Upper lobe of left lung (tissue), 6 donors: ENCODE measurements at regions not wholly inside any gene's neighbourhood (a gene's known extent, or its start where the extent isn't known, plus 50 kb on each side); places are given as distances from the start of the nearest gene placed in this dataset.

Experiments used
- ATAC-seq, 2 donors: fragments of 200-7000 bp; cut with Tn5 transposase; one replicate each; pipeline ENCODE4 v1.9.1; 2022; ENCODE audit warnings: mild to moderate bottlenecking in 2 of 2, moderate library complexity in 2 of 2; ENCODE audit not compliant: low FRiP score in 2 of 2
- DNase-seq, 2 donors: peaks; one replicate each; pipeline ENCODE4 v3.0.0-alpha.2; 2019 to 2020
- H3K27ac ChIP-seq, 4 donors: fragments of 200-600 bp; sonication (generic); one replicate each; pipeline ENCODE4 v1.5.1; 2016 to 2019
- H3K27me3 ChIP-seq, 4 donors: fragments of 200-600 bp; sonication (generic); one replicate each; pipeline ENCODE4 v1.5.1; 2017 to 2019
- H3K36me3 ChIP-seq, 4 donors: fragments of 200-600 bp; sonication (generic); one replicate each; pipeline ENCODE4 v1.5.1; 2016 to 2019
- H3K4me1 ChIP-seq, 4 donors: fragments of 200-600 bp; sonication (generic); one replicate each; pipeline ENCODE4 v1.5.1; 2018 to 2019
- H3K4me3 ChIP-seq, 4 donors: fragments of 200-600 bp; sonication (generic); one replicate each; pipeline ENCODE4 v1.5.1; 2017 to 2019; ENCODE audit warnings: mild to moderate bottlenecking in 2 of 4, moderate library complexity in 1 of 4
- H3K9me3 ChIP-seq, 4 donors: fragments of 200-600 bp; sonication (generic); one replicate each; pipeline ENCODE4 v1.5.1; 2018 to 2019
- CTCF ChIP-seq, 6 experiments: fragments of 450-650 bp in 4 of 6; fragments of 200-600 bp in 2 of 6; sonication (generic) in 2 of 6; IDR thresholded peaks; one replicate each; pipeline ENCODE4 v1.5.1; 2016 to 2019; ENCODE audit warnings: antibody characterized with exemption in 6 of 6
- EP300 ChIP-seq, 4 donors: sonication (generic); formaldehyde crosslinking; IDR thresholded peaks; one replicate each; pipeline ENCODE4 v1.5.1; 2017; ENCODE audit warnings: antibody characterized with exemption in 4 of 4, control low read depth in 2 of 4
- POLR2A ChIP-seq, 4 donors: fragments of 450-650 bp; IDR thresholded peaks; one replicate each; pipeline ENCODE4 v1.5.1; 2016 to 2017; ENCODE audit warnings: antibody characterized with exemption in 4 of 4, mild to moderate bottlenecking in 2 of 4
- POLR2AphosphoS5 ChIP-seq, 2 donors: sonication (generic); formaldehyde crosslinking; IDR thresholded peaks; one replicate each; pipeline ENCODE4 v1.5.1; 2017; ENCODE audit warnings: antibody characterized with exemption in 2 of 2
- WGBS, 2 donors: methylation state at CpG; one replicate each; pipeline ENCODE4 v1.1.5; 2017 to 2018; 5-methylcytosine and 5-hydroxymethylcytosine counted together
- donor health status: DM: no; HTN: no; CAD: no; lungs with moderate emphysema.
- donor health status: DM: no; HTN: yes; CAD: no; lungs with severe emphysema.

- H3K27ac ChIP-seq = no peak overlapping the region
- ATAC-seq (no peak), DNase-seq (no peak)
- H3K36me3 ChIP-seq = no peaks in the 10 kb centered on the region
- WGBS, 2 donors = 14 to 26% methylated on average over 2 of the region's 2 CpGs
- H3K27me3 ChIP-seq = no peaks in the 10 kb centered on the region
- H3K9me3 ChIP-seq = no peaks in the 10 kb centered on the region
- H3K4me1 ChIP-seq = no peaks in the 10 kb centered on the region
- no peak overlapping the region for H3K4me3 ChIP-seq
- TF ChIP-seq POLR2AphosphoS5 (IDR thresholded peaks at IDR 0.05) (no peak), CTCF (IDR thresholded peaks at IDR 0.05) (no peak), EP300 (IDR thresholded peaks at IDR 0.05) (no peak), POLR2A (IDR thresholded peaks at IDR 0.05) (no peak)
Measured at GRCh38 chr18:43525169-43525568, 247.9 kb upstream of the SYT4 start.

- 27 to 54% methylated on average over 2 of the region's 2 CpGs for WGBS, 2 donors
- H3K9me3 ChIP-seq = no peaks in the 10 kb centered on the region
- no peaks in the 10 kb centered on the region for H3K27me3 ChIP-seq
- TF ChIP-seq POLR2AphosphoS5 (IDR thresholded peaks at IDR 0.05) = no peak
- no peak for TF ChIP-seq POLR2A (IDR thresholded peaks at IDR 0.05)
- no peak for TF ChIP-seq EP300 (IDR thresholded peaks at IDR 0.05)
- TF ChIP-seq CTCF (IDR thresholded peaks at IDR 0.05) = no peak
- ATAC-seq (no peak), DNase-seq (no peak)
- H3K4me1 ChIP-seq = no peaks in the 10 kb centered on the region
- H3K27ac ChIP-seq = no peak overlapping the region
- no peak overlapping the region for H3K4me3 ChIP-seq
- H3K36me3 ChIP-seq = no peaks in the 10 kb centered on the region
Measured at GRCh38 chr18:43526426-43527145, 249.3 kb upstream of the SYT4 start.

GRCh38 chr18:43531438-43531837 is 254.1 kb upstream of the SYT4 start:
- ATAC-seq (no peak), DNase-seq (no peak)
- H3K4me3 ChIP-seq = no peak overlapping the region
- TF ChIP-seq POLR2A (IDR thresholded peaks at IDR 0.05) (no peak), EP300 (IDR thresholded peaks at IDR 0.05) (no peak), POLR2AphosphoS5 (IDR thresholded peaks at IDR 0.05) (no peak), CTCF (IDR thresholded peaks at IDR 0.05) (no peak)
- no peak overlapping the region for H3K27ac ChIP-seq
- H3K36me3 ChIP-seq = no peaks in the 10 kb centered on the region
- no peaks in the 10 kb centered on the region for H3K27me3 ChIP-seq
- 93 to 96% methylated on average over 3 of the region's 3 CpGs for WGBS, 2 donors
- H3K4me1 ChIP-seq = no peaks in the 10 kb centered on the region
- H3K9me3 ChIP-seq = no peaks in the 10 kb centered on the region

GRCh38 chr18:43533371-43533770 is 256.1 kb upstream of the SYT4 start:
- TF ChIP-seq CTCF (IDR thresholded peaks at IDR 0.05) (no peak), EP300 (IDR thresholded peaks at IDR 0.05) (no peak), POLR2AphosphoS5 (IDR thresholded peaks at IDR 0.05) (no peak), POLR2A (IDR thresholded peaks at IDR 0.05) (no peak)
- WGBS, 2 donors = 86 to 92% methylated on average over 1 of the region's 1 CpG
- no peaks in the 10 kb centered on the region for H3K27me3 ChIP-seq

GRCh38 chr18:43534511-43534910 is 257.2 kb upstream of the SYT4 start:
- 60 to 66% methylated on average over 2 of the region's 2 CpGs for WGBS, 2 donors
- H3K27ac ChIP-seq = no peak overlapping the region
- H3K27me3 ChIP-seq = no peaks in the 10 kb centered on the region
- TF ChIP-seq EP300 (IDR thresholded peaks at IDR 0.05) (no peak), POLR2A (IDR thresholded peaks at IDR 0.05) (no peak), CTCF (IDR thresholded peaks at IDR 0.05) (no peak), POLR2AphosphoS5 (IDR thresholded peaks at IDR 0.05) (no peak)
- no peak for DNase-seq
- H3K9me3 ChIP-seq = no peaks in the 10 kb centered on the region
- no peaks in the 10 kb centered on the region for H3K4me1 ChIP-seq
- H3K4me3 ChIP-seq = no peak overlapping the region
- ATAC-seq = no peak
- H3K36me3 ChIP-seq = no peaks in the 10 kb centered on the region

More at GRCh38 chr18:43533371-43533770, 256.1 kb upstream of the SYT4 start:
- no peaks in the 10 kb centered on the region for H3K36me3 ChIP-seq
- no peaks in the 10 kb centered on the region for H3K9me3 ChIP-seq
- H3K4me1 ChIP-seq = no peaks in the 10 kb centered on the region
- DNase-seq = no peak
- ATAC-seq = no peak
- no peak overlapping the region for H3K4me3 ChIP-seq
- H3K27ac ChIP-seq = no peak overlapping the region
